ENCODE measurements at regions not wholly inside any gene's neighbourhood (a gene's known extent, or its start where the extent isn't known, plus 50 kb on each side); places are given as distances from the start of the nearest gene placed in this dataset.

DNA sequence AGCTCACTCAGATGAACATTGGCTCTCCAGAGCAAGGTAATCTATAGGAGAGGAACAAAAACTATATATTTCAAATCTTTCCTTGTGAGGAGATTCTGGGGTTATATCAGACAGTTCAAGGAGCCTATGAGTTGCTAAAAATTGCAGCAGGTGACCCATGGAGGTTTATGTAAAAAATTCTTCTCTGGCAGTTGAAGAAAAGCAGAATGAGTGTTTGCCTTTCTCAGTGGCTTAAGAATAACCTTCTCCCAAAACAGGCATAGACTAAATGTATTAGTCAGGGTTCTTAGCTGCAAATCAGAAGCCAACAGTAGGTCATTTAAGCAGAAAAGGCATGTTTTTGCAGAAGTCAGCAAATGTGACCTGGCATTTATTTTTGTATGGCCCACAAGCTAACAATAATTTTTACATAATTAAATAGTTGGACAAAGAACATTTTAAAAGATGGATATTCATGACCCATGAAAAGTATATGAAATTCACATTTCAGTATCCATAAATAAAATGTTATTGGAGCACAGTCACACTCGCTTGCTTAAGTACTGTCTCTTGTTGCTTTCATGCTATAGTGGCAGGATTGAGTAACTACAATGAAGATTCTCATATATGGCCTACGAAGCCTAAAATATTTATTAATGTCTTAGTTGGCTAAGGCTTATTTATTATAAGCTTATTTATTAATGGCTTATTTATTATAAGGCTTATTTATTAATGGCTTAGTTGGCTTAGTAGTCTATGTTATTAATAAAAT, 93.4 kb upstream of the TLK1 start:
- TF ChIP-seq EZH2phosphoT487 (IDR thresholded peaks at IDR 0.05; ENCODE audit: low read depth, severe bottlenecking, unreplicated experiment) (no peak), EZH2 (IDR thresholded peaks at IDR 0.05; ENCODE audit: borderline replicate concordance) (no peak)
- TF ChIP-seq, protein P1, sequence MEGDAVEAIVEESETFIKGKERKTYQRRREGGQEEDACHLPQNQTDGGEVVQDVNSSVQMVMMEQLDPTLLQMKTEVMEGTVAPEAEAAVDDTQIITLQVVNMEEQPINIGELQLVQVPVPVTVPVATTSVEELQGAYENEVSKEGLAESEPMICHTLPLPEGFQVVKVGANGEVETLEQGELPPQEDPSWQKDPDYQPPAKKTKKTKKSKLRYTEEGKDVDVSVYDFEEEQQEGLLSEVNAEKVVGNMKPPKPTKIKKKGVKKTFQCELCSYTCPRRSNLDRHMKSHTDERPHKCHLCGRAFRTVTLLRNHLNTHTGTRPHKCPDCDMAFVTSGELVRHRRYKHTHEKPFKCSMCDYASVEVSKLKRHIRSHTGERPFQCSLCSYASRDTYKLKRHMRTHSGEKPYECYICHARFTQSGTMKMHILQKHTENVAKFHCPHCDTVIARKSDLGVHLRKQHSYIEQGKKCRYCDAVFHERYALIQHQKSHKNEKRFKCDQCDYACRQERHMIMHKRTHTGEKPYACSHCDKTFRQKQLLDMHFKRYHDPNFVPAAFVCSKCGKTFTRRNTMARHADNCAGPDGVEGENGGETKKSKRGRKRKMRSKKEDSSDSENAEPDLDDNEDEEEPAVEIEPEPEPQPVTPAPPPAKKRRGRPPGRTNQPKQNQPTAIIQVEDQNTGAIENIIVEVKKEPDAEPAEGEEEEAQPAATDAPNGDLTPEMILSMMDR (IDR thresholded peaks at IDR 0.05; ENCODE audit: poor library complexity): no peak
- no peak overlapping the region for H3K4me2 ChIP-seq
- H3K27ac ChIP-seq: no peak overlapping the region
- H3K9me2 ChIP-seq (replicated peaks; ENCODE audit: insufficient read depth): no peaks in the 10 kb centered on the region
- H3K36me3 ChIP-seq (replicated peaks; ENCODE audit: insufficient read depth, low read depth): no peaks in the 10 kb centered on the region
- no peak overlapping the region for H2AFZ ChIP-seq
- H3K9me3 ChIP-seq (ENCODE audit: low read depth): no peaks in the 10 kb centered on the region
- H3K79me2 ChIP-seq: no peaks in the 10 kb centered on the region
- DNase-seq (ENCODE audit: low spot score): no peak
- no peaks in the 10 kb centered on the region for H3K27me3 ChIP-seq
- H3K4me1 ChIP-seq (ENCODE audit: insufficient read depth): no peaks in the 10 kb centered on the region
- no peak overlapping the region for H3K4me3 ChIP-seq
- no peaks in the 10 kb centered on the region for H4K20me1 ChIP-seq (ENCODE audit: insufficient read depth, poor library complexity, severe bottlenecking)
- 92% methylated on average over 2 of the region's 2 CpGs for WGBS (ENCODE audit: low lambda C conversion rate, missing lambda C conversion rate)

DNA sequence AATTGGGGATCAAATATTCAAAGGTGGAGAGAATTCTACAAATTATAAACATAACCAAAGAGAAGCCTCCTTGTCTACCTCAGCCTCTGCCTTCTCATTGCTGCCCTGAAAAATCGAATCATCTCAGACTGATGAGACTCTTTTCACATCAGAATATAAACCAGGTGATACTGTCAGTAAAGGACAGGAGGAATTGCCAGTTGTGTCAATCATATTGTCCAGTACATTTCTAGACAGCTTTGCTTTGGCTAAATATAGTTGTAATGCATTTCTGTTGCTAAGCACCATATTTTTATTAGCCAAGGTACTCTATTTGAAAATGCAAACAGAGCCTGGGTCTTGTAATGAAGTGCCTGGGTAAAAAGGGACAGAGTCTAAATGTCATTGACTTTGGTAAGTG, 92.6 kb upstream of the TLK1 start:
- no peak overlapping the region for H3K27ac ChIP-seq

DNA sequence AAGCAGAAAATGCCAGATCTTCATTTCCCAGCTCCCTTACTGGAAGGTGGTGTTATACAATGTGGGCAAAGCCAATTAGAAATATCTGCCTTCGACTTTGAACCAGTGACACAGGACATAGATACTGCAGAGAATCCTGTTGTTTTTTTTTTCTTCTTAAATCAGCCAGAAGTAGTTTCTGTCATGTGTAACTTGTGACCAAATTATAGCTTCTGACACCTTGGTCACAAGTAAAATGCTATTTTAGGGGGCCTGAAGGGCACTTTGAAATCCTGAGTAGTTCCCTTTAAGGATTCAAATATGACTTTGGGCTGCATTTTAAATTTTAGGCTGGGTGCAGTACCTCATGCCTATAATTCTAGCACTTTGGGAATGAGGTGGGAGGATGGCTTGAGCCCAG, 89.0 kb upstream of the TLK1 start:
- Histone ChIP-seq H3K79me2 (no peaks in the 10 kb centered on the region), H3K36me3 (replicated peaks; ENCODE audit: insufficient read depth, low read depth) (no peaks in the 10 kb centered on the region), H2AFZ (no peak overlapping the region), H3K9me3 (ENCODE audit: low read depth) (no peaks in the 10 kb centered on the region), H3K9me2 (replicated peaks; ENCODE audit: insufficient read depth) (no peaks in the 10 kb centered on the region), H3K27me3 (no peaks in the 10 kb centered on the region), H3K4me1 (ENCODE audit: insufficient read depth) (no peaks in the 10 kb centered on the region), H3K27ac (no peak overlapping the region), H4K20me1 (ENCODE audit: insufficient read depth, poor library complexity, severe bottlenecking) (no peaks in the 10 kb centered on the region), H3K4me2 (no peak overlapping the region), H3K4me3 (no peak overlapping the region)
- 66% methylated on average over 1 of the region's 1 CpG for WGBS (ENCODE audit: low lambda C conversion rate, missing lambda C conversion rate)
- no peak for DNase-seq (ENCODE audit: low spot score)
- no peak for TF ChIP-seq EZH2phosphoT487 (IDR thresholded peaks at IDR 0.05; ENCODE audit: low read depth, severe bottlenecking, unreplicated experiment)

More for the DNA sequence above, 92.6 kb upstream of the TLK1 start:
- no peaks in the 10 kb centered on the region for H3K27me3 ChIP-seq
- no peak overlapping the region for H3K4me2 ChIP-seq
- 85% methylated on average over 1 of the region's 1 CpG for WGBS (ENCODE audit: low lambda C conversion rate, missing lambda C conversion rate)
- H3K9me3 ChIP-seq (ENCODE audit: low read depth): no peaks in the 10 kb centered on the region
- H3K36me3 ChIP-seq (replicated peaks; ENCODE audit: insufficient read depth, low read depth): no peaks in the 10 kb centered on the region
- H3K79me2 ChIP-seq: no peaks in the 10 kb centered on the region
- DNase-seq (ENCODE audit: low spot score): no peak
- H3K4me3 ChIP-seq: no peak overlapping the region
- H4K20me1 ChIP-seq (ENCODE audit: insufficient read depth, poor library complexity, severe bottlenecking): no peaks in the 10 kb centered on the region
- H3K4me1 ChIP-seq (ENCODE audit: insufficient read depth): no peaks in the 10 kb centered on the region
- no peak overlapping the region for H2AFZ ChIP-seq
- H3K9me2 ChIP-seq (replicated peaks; ENCODE audit: insufficient read depth): no peaks in the 10 kb centered on the region
- TF ChIP-seq EZH2 (IDR thresholded peaks at IDR 0.05; ENCODE audit: borderline replicate concordance) (no peak), EZH2phosphoT487 (IDR thresholded peaks at IDR 0.05; ENCODE audit: low read depth, severe bottlenecking, unreplicated experiment) (no peak)
- TF ChIP-seq, protein P1 (IDR thresholded peaks at IDR 0.05; ENCODE audit: poor library complexity): no peak

DNA sequence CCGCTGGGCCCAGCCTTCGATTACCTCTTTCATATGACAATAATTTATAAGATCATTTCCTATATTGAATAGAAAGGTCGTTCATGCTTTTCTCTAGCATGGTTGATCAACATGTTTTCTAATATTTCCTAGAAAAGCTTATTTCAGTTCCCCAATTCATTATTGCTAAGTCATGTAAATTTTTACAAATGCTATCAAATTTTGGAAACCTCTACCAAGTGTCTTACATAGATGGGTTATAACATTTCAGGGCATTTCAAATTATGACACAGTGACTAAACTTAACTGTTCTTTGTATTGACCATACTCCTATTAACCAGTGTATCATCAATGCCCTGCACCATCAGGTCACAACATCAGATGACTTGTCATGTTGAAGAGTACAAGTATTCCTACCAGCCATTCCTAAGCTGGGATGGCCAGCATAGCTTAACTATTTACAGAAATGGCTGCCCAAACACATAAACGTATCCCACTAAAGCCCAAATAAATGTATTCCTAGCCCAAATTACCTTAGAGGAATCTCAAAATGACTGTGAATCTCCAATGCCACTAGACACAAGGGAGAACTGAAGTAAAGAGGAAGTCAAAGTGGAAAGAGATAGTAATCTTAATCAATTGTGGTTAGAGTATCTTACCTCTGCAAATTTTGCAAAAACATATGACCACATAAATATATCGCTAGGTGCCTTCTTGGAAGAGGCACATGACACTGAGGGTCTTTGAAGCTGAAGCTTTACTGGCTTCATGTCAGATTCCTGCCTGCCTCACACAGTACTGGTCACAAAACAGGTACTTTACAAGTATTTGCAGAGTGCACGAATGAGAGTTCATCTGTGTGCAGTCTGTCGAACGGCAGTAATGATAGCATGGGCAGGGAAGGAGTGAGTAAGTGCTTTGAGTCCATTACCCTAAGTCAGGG, 87.3 kb upstream of the TLK1 start:
- Histone ChIP-seq H3K4me3 (no peak overlapping the region), H3K36me3 (replicated peaks; ENCODE audit: insufficient read depth, low read depth) (no peaks in the 10 kb centered on the region), H3K27me3 (no peaks in the 10 kb centered on the region), H4K20me1 (ENCODE audit: insufficient read depth, poor library complexity, severe bottlenecking) (no peaks in the 10 kb centered on the region), H3K4me2 (no peak overlapping the region), H3K27ac (no peak overlapping the region), H3K79me2 (no peaks in the 10 kb centered on the region), H3K4me1 (ENCODE audit: insufficient read depth) (no peaks in the 10 kb centered on the region), H3K9me3 (ENCODE audit: low read depth) (no peaks in the 10 kb centered on the region), H2AFZ (no peak overlapping the region), H3K9me2 (replicated peaks; ENCODE audit: insufficient read depth) (no peaks in the 10 kb centered on the region)
- 83% methylated on average over 8 of the region's 8 CpGs for WGBS (ENCODE audit: low lambda C conversion rate, missing lambda C conversion rate)
- DNase-seq (ENCODE audit: low spot score): no peak
- no peak for TF ChIP-seq EZH2 (IDR thresholded peaks at IDR 0.05; ENCODE audit: borderline replicate concordance)
- TF ChIP-seq, protein P1 (IDR thresholded peaks at IDR 0.05; ENCODE audit: poor library complexity): no peak
- no peak for TF ChIP-seq EZH2phosphoT487 (IDR thresholded peaks at IDR 0.05; ENCODE audit: low read depth, severe bottlenecking, unreplicated experiment)
